Loucy (cell line): ENCODE measurements at regions not wholly inside any gene's neighbourhood (a gene's known extent, or its start where the extent isn't known, plus 50 kb on each side); places are given as distances from the start of the nearest gene placed in this dataset.

Experiments
- H2AFZ ChIP-seq: fragments of 200-600 bp; sonication (generic); 2 replicates; pipeline ENCODE4 v1.6.0; 2016; ENCODE audit warnings: antibody characterized with exemption, mild to moderate bottlenecking, low read length, moderate library complexity
- H3F3A ChIP-seq: fragments of 200-600 bp; 2 replicates; pipeline ENCODE4 v1.6.0; 2016; ENCODE audit warnings: antibody characterized with exemption, low read depth, mild to moderate bottlenecking
- H3K27me3 ChIP-seq: fragments of 200-600 bp; sonication (generic); 2 replicates; pipeline ENCODE4 v1.6.1; 2014; ENCODE audit warnings: low read length, mild to moderate bottlenecking; ENCODE audit not compliant: insufficient read depth, poor library complexity, severe bottlenecking
- H3K36me3 ChIP-seq: fragments of 200-600 bp; sonication (generic); 2 replicates; pipeline ENCODE4 v1.6.1; 2016; ENCODE audit warnings: low read length; ENCODE audit not compliant: insufficient read depth
- H3K4me1 ChIP-seq: fragments of 200-600 bp; sonication (generic); 2 replicates; pipeline ENCODE4 v1.5.1; 2014; ENCODE audit warnings: low read length, mild to moderate bottlenecking; ENCODE audit not compliant: insufficient read depth, poor library complexity, severe bottlenecking
- H3K4me2 ChIP-seq: fragments of 200-600 bp; sonication (generic); 2 replicates; pipeline ENCODE4 v1.6.0; 2014; ENCODE audit warnings: antibody characterized with exemption, low read length, low read depth, mild to moderate bottlenecking; ENCODE audit not compliant: poor library complexity, severe bottlenecking
- H3K4me3 ChIP-seq: fragments of 200-600 bp; sonication (generic); 2 replicates; pipeline ENCODE4 v1.5.1; 2014; ENCODE audit warnings: low read length, mild to moderate bottlenecking, mixed read lengths; ENCODE audit not compliant: poor library complexity, severe bottlenecking
- H3K79me2 ChIP-seq: fragments of 200-600 bp; sonication (generic); 2 replicates; pipeline ENCODE4 v1.6.1; 2014; ENCODE audit warnings: low read length; ENCODE audit not compliant: insufficient read depth
- H3K9ac ChIP-seq: fragments of 200-600 bp; sonication (generic); 2 replicates; pipeline ENCODE4 v1.6.0; 2014; ENCODE audit warnings: mild to moderate bottlenecking, low read depth, low read length, moderate library complexity; ENCODE audit not compliant: poor library complexity, severe bottlenecking
- H3K9me2 ChIP-seq: fragments of 200-600 bp; sonication (generic); replicated peaks from 2 replicates; pipeline ENCODE4 v1.6.1; 2016; ENCODE audit warnings: low read depth, low read length, mixed read lengths
- H3K9me3 ChIP-seq: fragments of 200-600 bp; sonication (generic); 2 replicates; pipeline ENCODE4 v1.6.1; 2014; ENCODE audit warnings: mild to moderate bottlenecking, antibody characterized with exemption, low read length, low read depth; ENCODE audit not compliant: insufficient read depth
- H4K20me1 ChIP-seq: fragments of 200-600 bp; sonication (generic); 2 replicates; pipeline ENCODE4 v1.6.0; 2014; ENCODE audit warnings: antibody characterized with exemption, low read length, mild to moderate bottlenecking; ENCODE audit not compliant: insufficient read depth, poor library complexity, severe bottlenecking
- EZH2phosphoT487 ChIP-seq: fragments of 200-600 bp; IDR thresholded peaks from 2 replicates; pipeline ENCODE4 v1.6.1; 2018; ENCODE audit warnings: antibody characterized with exemption, mild to moderate bottlenecking, moderate library complexity, borderline replicate concordance
- TF ChIP-seq, protein P1 (sequence below): fragments of 200-600 bp; sonication (generic); conservative IDR thresholded peaks from 2 replicates; pipeline ENCODE4 v1.5.1; 2014; ENCODE audit warnings: mild to moderate bottlenecking, antibody characterized with exemption, low read length

DNA sequence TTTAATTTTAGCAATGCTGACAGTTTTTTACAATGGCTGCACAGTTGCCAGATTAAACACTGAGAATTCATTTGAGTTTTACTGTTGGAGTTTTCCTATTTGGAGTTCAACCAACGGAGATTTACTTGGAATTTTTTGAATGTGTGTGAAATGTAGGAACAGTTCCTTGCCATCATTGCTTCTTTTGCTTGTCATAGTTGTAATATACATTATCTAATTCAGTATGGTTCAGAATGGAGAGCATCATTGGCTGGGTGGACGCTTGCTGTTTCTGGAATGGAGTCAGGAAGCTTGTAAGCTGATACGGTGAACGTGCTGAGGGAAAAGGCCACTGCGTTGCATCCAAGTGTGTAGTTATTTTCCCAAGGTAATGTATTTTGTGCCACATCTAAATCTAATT is 404.3 kb upstream of the KLF6 start:
- Histone ChIP-seq H3K9ac (no peak overlapping the region), H3F3A (no peaks in the 10 kb centered on the region), H3K4me3 (no peak overlapping the region), H3K4me1 (no peaks in the 10 kb centered on the region), H3K9me3 (no peaks in the 10 kb centered on the region), H2AFZ (no peak overlapping the region), H3K36me3 (no peaks in the 10 kb centered on the region), H3K4me2 (no peak overlapping the region), H3K9me2 (no peaks in the 10 kb centered on the region), H4K20me1 (no peaks in the 10 kb centered on the region), H3K27me3 (no peaks in the 10 kb centered on the region), H3K79me2 (no peaks in the 10 kb centered on the region)
- TF ChIP-seq EZH2phosphoT487: no peak
- TF ChIP-seq, protein P1, sequence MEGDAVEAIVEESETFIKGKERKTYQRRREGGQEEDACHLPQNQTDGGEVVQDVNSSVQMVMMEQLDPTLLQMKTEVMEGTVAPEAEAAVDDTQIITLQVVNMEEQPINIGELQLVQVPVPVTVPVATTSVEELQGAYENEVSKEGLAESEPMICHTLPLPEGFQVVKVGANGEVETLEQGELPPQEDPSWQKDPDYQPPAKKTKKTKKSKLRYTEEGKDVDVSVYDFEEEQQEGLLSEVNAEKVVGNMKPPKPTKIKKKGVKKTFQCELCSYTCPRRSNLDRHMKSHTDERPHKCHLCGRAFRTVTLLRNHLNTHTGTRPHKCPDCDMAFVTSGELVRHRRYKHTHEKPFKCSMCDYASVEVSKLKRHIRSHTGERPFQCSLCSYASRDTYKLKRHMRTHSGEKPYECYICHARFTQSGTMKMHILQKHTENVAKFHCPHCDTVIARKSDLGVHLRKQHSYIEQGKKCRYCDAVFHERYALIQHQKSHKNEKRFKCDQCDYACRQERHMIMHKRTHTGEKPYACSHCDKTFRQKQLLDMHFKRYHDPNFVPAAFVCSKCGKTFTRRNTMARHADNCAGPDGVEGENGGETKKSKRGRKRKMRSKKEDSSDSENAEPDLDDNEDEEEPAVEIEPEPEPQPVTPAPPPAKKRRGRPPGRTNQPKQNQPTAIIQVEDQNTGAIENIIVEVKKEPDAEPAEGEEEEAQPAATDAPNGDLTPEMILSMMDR: no peak

DNA sequence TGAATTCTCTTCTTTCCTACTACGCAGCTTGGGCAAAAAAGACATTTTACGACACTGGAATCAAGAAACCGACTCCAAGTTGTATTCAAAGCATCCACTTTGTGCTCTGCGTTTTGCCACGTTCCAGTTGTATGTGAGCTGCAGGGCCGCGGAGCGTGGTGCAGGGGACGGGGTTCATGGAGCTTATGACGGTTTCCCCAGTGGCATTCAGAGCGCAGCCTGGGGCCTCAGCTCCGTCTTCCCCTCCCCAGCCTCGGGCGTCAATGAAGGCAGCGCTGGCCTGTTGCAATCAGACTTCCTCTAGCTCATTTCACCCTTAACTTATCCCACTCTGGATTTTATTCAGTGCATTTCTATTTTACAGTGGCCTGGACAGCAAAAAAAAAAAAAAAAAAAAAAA is 403.4 kb upstream of the KLF6 start:
- Histone ChIP-seq H3K36me3 (no peaks in the 10 kb centered on the region), H2AFZ (no peak overlapping the region), H3K79me2 (no peaks in the 10 kb centered on the region), H3K9me3 (no peaks in the 10 kb centered on the region), H3K9ac (no peak overlapping the region), H3K4me2 (no peak overlapping the region), H3K9me2 (no peaks in the 10 kb centered on the region), H3K4me3 (no peak overlapping the region), H3K27me3 (no peaks in the 10 kb centered on the region), H3K4me1 (no peaks in the 10 kb centered on the region), H3F3A (no peaks in the 10 kb centered on the region), H4K20me1 (no peaks in the 10 kb centered on the region)
- TF ChIP-seq EZH2phosphoT487: no peak
- TF ChIP-seq, protein P1: no peak

DNA sequence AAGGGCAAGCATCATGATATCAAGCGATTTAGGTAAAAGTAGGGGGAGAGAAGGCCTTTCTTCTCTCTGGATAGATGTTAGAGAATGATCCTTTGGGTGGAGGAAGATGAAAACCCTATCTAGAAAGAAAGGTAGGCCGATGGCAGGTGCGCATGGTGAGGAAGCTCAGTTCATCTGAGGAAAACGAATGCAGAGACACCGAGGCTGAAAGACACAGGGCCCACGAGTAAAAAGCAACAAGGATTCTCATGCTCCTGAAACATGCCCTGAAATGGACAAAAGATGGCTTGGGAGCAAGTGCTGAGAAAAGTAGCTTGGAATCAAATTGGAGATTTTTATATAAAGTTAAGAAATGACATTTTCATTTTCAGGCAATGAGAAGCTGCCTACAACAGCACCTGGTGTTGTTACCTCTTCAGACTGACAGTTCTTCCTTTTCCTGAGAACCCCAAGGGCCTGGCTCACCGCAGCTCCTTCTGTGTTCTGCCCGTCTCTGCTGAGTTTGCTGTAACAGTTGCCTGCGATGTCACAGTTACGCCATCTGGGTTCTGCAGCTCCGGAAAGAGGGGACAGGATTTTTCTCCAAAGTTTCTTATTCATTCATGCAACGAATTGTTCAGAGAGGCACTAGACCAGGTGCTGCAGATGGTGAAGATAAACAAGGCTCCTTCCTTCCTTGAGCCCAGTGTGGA is 402.0 kb upstream of the KLF6 start:
- Histone ChIP-seq H3K4me3 (no peak overlapping the region), H3K36me3 (no peaks in the 10 kb centered on the region), H4K20me1 (no peaks in the 10 kb centered on the region), H3K4me1 (no peaks in the 10 kb centered on the region), H3K4me2 (no peak overlapping the region), H3K9ac (no peak overlapping the region), H2AFZ (no peak overlapping the region), H3F3A (no peaks in the 10 kb centered on the region), H3K79me2 (no peaks in the 10 kb centered on the region), H3K9me2 (no peaks in the 10 kb centered on the region), H3K9me3 (no peaks in the 10 kb centered on the region), H3K27me3 (no peaks in the 10 kb centered on the region)
- TF ChIP-seq, protein P1: no peak
- TF ChIP-seq EZH2phosphoT487: no peak
